Pancreas (tissue), 10 donors: ENCODE measurements at regions not wholly inside any gene's neighbourhood (a gene's known extent, or its start where the extent isn't known, plus 50 kb on each side); places are given as distances from the start of the nearest gene placed in this dataset.

Source experiments
- ATAC-seq, 4 donors: fragments of 200-7000 bp; cut with Tn5 transposase; one replicate each; pipeline versions ENCODE4 v1.8.0 to v1.9.1; 2020; ENCODE audit warnings: mild to moderate bottlenecking in 4 of 4, moderate library complexity in 4 of 4
- DNase-seq, 6 donors: peaks; one replicate each; pipeline ENCODE4 v3.0.0-alpha.2; 2020
- FAIRE-seq: peaks from 2 replicates; lab custom pipeline; 2012; peaks lifted over from hg19 to GRCh38; lab: Jason Lieb, UNC
- H3K27ac ChIP-seq, 4 donors: fragments of 200-600 bp; sonication (generic); 1 replicate in 3 of 4; 2 replicates in 1 of 4; pipeline versions ENCODE4 v1.5.0 to v1.8.0; 2020
- H3K27me3 ChIP-seq, 4 donors: fragments of 200-600 bp; one replicate each; pipeline ENCODE4 v1.8.0; 2021
- H3K36me3 ChIP-seq, 3 donors: fragments of 200-600 bp; sonication (generic) in 1 of 3; one replicate each; pipeline versions ENCODE4 v1.5.0 to v1.8.0; 2020 to 2021
- H3K4me1 ChIP-seq, 3 donors: fragments of 200-600 bp; one replicate each; pipeline ENCODE4 v1.8.0; 2021
- H3K4me3 ChIP-seq, 4 donors: fragments of 200-600 bp; sonication (generic) in 2 of 4; one replicate each; pipeline versions ENCODE4 v1.5.0 to v1.8.0; 2020 to 2021
- H3K9me3 ChIP-seq, 4 donors: fragments of 200-600 bp; one replicate each; pipeline ENCODE4 v1.8.0; 2021
- CTCF ChIP-seq, 4 donors: fragments of 200-600 bp; sonication (generic) in 3 of 4; IDR thresholded peaks; one replicate each; pipeline versions ENCODE4 v1.5.0 to v1.8.0; 2021; ENCODE audit warnings: antibody characterized with exemption in 4 of 4
- WGBS, 2 donors: extraction: QIAGEN DNeasy Blood & Tissue Kit; methylation state at CpG; one replicate each; pipeline ENCODE4 v1.1.7; 2013; 5-methylcytosine and 5-hydroxymethylcytosine counted together
- intact Hi-C, 3 donors: fragments of 100-400 bp; cut with DNase I; formaldehyde crosslinking; loops; one replicate each; pipeline versions ENCODE4 v1.11.1 to v1.14.2; 2022
- donor health status: healthy with polysubstance abuse.
- donor health status: DM: no; HTN: no; CAD: no; lungs with moderate emphysema.
- donor health status: DM: no; HTN: no; CAD: no.
- donor health status: control.
- donor health status: control.
- donor health status: Bipolar disorder and iron deficiency.
- donor health status: DM: yes; HTN: yes; CAD: no.
- donor health status: DM: no; HTN: no; CAD: no.
- donor health status: DM: no; HTN: no; CAD: no.
- donor health status: DM: yes; HTN: yes; CAD: no.

DNA sequence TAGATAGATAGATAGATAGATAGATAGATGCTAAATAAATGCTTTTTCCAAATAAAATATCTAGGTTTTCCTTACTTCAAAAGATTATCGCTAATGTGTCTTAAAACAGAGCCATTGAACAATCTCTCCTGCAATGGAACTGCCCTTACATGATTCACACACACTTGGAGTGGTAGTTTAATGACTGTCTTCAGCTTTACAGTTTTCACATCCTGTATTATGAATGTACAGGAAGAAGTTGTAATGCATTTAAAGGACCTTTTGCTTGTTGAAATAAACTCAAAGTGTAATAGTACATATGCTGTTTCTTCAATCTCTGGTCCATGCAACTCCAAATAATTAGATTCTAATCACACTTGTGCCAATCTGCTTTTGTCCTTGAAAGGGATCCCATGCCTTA lies 797.6 kb upstream of the CDH2 start:
- ATAC-seq: no peak
- no peak for FAIRE-seq

DNA sequence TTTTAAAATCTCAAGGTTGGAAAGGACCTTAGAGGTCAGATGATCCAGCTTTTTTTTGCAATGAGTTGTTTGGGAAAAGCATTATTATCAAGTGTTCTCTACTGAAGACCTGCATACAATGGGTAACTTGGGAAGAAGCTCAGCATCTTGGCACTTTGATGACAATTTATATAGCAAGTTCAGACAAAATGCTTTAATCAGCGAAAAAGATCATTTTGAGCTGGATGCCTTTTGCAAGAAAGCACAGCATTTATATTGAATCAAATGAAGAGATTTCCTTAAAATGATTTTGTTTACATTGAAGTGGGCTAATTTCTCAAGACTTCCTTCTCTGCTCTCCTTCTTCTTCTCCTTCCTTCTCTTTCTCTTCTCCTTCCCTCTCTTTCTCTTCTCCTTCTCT lies 796.4 kb upstream of the CDH2 start:
- intact Hi-C loops: no loop called here
- H3K27ac ChIP-seq: no peak overlapping the region
- TF ChIP-seq CTCF (IDR thresholded peaks at IDR 0.05): no peak
- H3K4me3 ChIP-seq: no peak overlapping the region
- FAIRE-seq (no peak), ATAC-seq (no peak), DNase-seq (no peak)
- no peaks in the 10 kb centered on the region for H3K27me3 ChIP-seq
- H3K4me1 ChIP-seq: no peaks in the 10 kb centered on the region
- H3K36me3 ChIP-seq: no peaks in the 10 kb centered on the region
- 55 to 78% methylated on average over 1 of the region's 1 CpG for WGBS, 2 donors
- H3K9me3 ChIP-seq: no peaks in the 10 kb centered on the region

More for the DNA sequence above, 797.6 kb upstream of the CDH2 start:
- no peak overlapping the region for H3K27ac ChIP-seq
- H3K9me3 ChIP-seq: no peaks in the 10 kb centered on the region
- intact Hi-C loops: no loop called here
- H3K27me3 ChIP-seq: no peaks in the 10 kb centered on the region
- H3K4me3 ChIP-seq: no peak overlapping the region
- no peaks in the 10 kb centered on the region for H3K4me1 ChIP-seq
- TF ChIP-seq CTCF (IDR thresholded peaks at IDR 0.05): no peak
- DNase-seq: no peak
- 68 to 82% methylated on average over 1 of the region's 1 CpG for WGBS, 2 donors
- H3K36me3 ChIP-seq: no peaks in the 10 kb centered on the region

DNA sequence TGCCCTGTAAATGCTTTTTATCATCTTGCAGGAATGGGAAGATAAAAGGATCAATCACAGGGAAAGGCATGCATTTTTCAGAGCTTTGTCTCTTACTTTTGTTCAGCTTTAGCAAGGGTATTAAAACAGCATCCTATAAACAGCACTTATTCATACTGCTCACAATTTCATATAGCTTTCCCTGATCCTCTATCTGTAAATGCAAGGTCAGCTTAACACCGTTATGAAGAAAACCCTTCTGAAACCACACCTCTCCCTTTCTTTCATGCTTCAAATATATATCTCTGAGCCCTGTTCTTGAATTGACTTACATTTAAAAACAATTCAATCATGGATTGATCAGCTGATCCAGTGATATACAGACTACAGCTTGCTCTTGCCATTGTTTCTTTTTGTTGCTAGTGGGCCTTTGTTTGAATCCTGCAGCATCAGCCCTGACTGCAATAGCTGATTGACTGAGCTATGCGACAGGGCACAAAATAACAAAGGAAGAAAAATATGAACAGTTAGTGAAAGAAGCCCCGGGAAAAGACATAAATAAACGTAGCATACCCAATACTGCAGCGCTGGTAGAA lies 795.5 kb upstream of the CDH2 start:
- Histone ChIP-seq H3K27me3 (no peaks in the 10 kb centered on the region), H3K4me1 (no peaks in the 10 kb centered on the region), H3K27ac (no peak overlapping the region), H3K9me3 (no peaks in the 10 kb centered on the region), H3K36me3 (no peaks in the 10 kb centered on the region), H3K4me3 (no peak overlapping the region)
- intact Hi-C loops: no loop called here
- DNase-seq (no peak), FAIRE-seq (no peak), ATAC-seq (no peak)
- 49 to 67% methylated on average over 5 of the region's 5 CpGs for WGBS, 2 donors
- no peak for TF ChIP-seq CTCF (IDR thresholded peaks at IDR 0.05)

DNA sequence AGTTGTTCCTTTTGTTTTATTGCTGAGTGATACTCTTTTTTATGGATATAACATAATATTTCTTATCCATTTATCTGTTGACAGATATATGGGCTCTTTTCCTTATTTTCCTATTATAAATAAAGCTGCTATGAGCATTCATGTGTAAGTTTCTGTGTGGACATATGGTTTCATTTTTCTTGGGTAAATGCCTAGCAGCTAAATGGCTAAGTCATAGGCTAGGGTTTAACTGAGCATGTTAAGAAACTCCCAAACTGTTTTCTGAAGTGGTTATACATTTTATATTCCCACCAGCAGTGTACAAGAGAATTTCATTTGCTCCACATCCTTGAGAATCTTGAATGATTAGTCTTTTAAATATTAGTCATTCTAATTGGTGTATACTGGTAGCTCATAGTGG lies 786.6 kb upstream of the CDH2 start:
- no peak for TF ChIP-seq CTCF (IDR thresholded peaks at IDR 0.05)
- FAIRE-seq: no peak
- H3K4me3 ChIP-seq: no peak overlapping the region
- no peaks in the 10 kb centered on the region for H3K27me3 ChIP-seq
- intact Hi-C loops: no loop called here
- no peaks in the 10 kb centered on the region for H3K9me3 ChIP-seq
- H3K27ac ChIP-seq: no peak overlapping the region
- no peaks in the 10 kb centered on the region for H3K36me3 ChIP-seq
- DNase-seq: no peak
- no peaks in the 10 kb centered on the region for H3K4me1 ChIP-seq
- no peak for ATAC-seq

GRCh38 chr18:28961669-28962228 lies 784.8 kb upstream of the CDH2 start:
- no peaks in the 10 kb centered on the region for H3K36me3 ChIP-seq
- H3K4me1 ChIP-seq: no peaks in the 10 kb centered on the region
- FAIRE-seq (no peak), DNase-seq (no peak), ATAC-seq (no peak)
- no peaks in the 10 kb centered on the region for H3K27me3 ChIP-seq
- H3K4me3 ChIP-seq: no peak overlapping the region
- 59 to 69% methylated on average over 8 of the region's 8 CpGs for WGBS, 2 donors
- no peak overlapping the region for H3K27ac ChIP-seq
- TF ChIP-seq CTCF (IDR thresholded peaks at IDR 0.05): no peak
- intact Hi-C loops: no loop called here
- H3K9me3 ChIP-seq: no peaks in the 10 kb centered on the region
